Hypothalamus (tissue), 51 donors: ENCODE measurements at regions not wholly inside any gene's neighbourhood (a gene's known extent, or its start where the extent isn't known, plus 50 kb on each side); places are given as distances from the start of the nearest gene placed in this dataset.
"Not testable (repeated sequence)": the region's sequence is repeated elsewhere in the genome, so short reads cannot be mapped to it uniquely, and the experiment has no call there.

Source experiments
- DNase-seq, 51 donors: peaks; one replicate each; lab custom pipeline; 2025; lab: John Stamatoyannopoulos, UW

DNA sequence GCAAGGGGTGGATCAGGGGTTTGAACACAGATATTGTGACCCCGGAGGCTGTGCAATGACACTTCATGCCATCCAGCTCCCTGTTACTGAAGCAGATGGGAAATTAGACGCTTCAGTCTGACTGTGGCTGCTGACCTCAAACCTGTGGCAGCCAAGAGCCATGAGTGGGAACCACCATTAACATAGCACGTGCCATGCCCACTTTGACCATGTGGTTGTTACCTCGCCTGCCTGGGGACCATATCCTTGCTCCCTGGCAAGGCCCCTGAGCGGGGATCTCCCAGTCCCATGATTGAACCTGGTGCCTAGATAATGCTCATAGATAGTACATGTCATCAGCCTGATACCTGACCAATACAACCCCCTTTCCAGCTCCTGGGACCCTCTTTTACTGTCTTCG, 68.9 kb downstream of the CYP26B1 start:
- no peak for DNase-seq

DNA sequence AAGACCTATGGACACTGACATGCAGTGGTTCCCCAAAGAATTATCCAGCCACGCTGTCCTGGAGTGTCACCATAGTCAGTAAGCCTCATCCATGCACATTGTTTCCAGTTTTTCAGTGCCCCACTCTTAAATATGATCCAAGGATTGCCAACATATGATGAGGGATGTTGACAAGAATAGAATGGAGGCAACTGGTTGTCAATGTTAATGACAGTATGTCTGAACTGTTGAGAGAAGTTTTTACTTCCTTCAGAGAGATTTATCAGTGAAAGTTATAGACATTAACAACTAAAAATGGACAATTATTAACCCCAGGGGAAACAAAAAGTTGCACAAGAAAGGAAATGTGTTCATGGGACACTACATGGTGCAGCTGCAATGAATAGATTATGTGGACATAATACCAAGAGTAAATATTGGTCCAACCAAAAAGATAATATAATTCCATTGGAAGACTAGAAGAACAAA, 69.9 kb downstream of the CYP26B1 start:
- no peak for DNase-seq

DNA sequence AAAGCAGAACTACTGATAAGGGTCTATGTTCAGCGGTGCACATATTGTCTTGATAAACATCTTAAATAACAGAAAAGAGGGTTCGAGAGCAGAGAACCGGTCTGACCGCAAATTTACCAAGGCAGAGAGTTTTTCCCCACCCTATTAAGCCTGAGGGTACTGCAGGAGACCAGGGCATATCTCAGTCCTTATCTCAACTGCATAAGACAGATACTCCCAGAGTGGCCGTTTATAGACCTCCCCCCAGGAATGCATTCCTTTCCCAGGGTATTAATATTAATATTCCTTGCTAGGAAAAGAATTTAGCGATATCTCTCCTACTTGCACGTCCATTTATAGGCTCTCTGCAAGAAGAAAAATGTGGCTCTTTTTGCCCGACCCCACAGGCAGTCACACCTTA, 74.3 kb downstream of the CYP26B1 start:
- not testable (repeated sequence) for DNase-seq

DNA sequence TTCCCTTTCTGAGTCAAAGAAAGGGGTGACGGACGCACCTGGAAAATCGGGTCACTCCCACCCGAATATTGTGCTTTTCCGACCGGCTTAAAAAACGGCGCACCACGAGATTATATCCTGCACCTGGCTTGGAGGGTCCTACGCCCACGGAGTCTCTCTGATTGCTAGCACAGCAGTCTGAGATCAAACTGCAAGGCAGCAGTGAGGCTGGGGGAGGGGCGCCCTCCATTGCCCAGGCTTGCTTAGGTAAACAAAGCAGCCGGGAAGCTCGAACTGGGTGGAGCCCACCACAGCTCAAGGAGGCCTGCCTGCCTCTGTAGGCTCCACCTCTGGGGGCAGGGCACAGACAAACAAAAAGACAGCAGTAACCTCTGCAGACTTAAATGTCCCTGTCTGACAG, 83.5 kb downstream of the CYP26B1 start:
- not testable (repeated sequence) for DNase-seq

DNA sequence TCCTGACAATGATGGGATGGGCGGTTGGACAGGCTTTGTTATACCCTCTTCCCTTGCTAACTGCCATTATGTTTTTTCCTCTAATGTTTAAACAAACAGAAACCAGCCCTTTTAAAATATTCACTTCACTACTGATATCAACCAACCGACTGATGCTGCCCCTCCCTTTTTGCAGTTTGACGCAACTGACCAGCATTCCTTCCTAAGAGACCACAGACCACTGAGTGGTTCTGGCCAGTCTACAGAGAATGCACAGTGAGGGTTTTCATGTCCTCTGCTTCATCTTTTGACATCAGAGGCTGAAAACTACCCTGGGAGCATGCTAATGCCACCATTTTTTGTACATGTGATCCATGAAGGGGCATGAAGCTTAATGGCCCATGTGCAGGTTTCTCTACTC, 85.3 kb downstream of the CYP26B1 start:
- DNase-seq, result no peak

DNA sequence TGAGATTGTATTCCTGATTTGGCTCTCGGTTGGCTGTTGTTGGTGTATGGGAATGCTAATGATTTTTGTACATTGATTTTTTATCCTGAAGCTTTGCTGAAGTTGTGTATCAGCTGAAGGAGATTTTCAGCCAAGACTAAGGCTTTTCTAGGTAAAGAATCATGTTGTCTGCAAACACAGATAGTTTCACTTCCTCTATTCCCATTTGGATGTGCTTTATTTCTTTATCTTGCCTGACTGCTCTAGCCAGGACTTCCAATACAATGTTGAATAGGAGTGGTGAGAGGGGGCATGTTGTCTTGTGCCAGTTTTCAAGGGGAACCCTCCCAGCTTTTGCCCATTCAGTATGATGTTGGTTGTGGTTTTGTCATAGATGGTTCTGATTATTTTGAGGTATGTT, 90.4 kb downstream of the CYP26B1 start:
- no peak for DNase-seq

DNA sequence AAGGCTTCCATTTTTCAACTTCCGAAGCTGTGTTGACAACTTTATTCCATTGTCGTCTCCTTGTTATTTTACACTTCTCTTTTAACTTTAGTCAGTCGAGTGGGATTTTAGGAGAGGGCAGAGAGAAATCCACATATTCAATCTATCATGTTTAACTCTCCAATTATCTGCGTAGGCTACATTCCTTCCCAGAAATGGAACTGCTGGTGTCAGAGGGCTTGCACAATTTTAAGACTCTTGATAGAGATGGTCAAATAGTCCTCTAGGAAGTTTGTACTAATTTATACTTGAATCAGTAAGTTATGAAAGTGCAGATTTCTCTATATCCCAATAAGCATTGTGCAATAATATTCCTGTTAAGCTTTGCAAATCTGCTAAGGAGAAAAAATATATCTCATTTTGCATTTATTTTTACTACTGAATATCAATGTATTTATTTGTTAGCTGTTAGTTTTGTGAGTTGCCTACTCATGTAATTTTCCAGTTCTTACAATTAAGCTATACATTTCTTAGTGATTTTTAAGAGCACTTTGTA, 95.6 kb downstream of the CYP26B1 start:
- no peak for DNase-seq

DNA sequence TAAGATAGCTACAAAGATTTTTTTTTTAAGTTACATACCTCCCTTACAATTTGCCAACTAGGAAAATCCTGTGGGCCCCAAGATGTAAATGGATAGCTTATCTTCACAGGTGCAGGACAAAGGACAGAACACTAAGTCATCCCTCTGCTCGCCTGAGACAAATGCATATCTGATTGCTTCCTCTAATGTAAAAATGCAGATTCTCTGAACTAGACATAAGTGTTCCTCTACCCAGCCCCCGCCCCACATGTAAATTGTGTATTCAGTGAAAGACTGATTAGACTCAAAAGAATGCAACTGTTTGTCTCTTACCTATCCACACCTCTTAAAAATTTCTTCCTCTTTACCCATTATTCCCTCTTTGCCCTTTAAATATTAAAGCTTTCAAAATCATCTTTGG, 96.5 kb downstream of the CYP26B1 start:
- DNase-seq, result no peak

DNA sequence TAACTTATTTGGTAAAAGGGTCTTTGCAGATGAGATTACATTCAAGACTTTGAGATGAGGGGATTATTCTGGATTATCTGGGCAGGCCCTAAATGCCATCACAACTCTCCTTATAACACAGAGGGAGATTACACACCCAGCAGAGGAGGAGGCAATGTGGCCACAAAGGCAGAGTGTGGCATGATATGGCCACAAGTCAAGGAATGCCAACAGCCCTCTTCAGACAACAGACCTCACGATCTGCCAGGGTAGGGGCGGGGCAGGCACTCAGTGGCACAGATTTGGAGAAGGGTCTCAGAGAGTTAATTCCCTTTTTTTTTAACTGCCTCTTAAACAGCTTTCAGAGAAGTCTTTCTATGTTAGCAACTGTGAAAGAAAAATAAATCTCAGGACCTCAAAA, 96.9 kb downstream of the CYP26B1 start:
- no peak for DNase-seq

DNA sequence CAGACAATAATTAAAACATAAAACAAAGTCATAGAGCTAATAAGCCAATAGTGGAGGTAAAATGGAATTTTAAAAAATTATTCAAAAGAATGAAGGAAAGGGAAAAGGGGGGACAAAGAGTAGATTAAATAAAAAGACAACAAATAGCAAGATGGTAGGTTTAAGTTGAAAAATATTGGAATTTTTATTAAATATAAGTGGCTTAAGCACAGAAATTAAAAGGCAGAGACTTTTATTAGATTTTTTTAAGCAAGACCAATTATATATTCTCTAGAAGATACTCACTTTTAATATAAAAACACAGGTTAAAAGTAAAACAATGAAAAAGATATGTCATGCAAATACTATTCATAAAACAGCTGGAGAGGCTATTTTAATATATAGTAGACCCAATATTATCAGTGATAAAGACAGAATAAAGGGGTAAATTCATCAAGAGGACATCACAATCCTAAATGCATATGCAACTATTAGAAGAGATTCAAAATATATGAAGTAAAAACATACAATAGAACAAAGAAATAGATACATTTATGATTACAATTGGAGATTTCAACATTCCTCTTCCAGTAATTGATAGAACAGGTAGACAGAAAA, 98.7 kb downstream of the CYP26B1 start:
- DNase-seq, result no peak

DNA sequence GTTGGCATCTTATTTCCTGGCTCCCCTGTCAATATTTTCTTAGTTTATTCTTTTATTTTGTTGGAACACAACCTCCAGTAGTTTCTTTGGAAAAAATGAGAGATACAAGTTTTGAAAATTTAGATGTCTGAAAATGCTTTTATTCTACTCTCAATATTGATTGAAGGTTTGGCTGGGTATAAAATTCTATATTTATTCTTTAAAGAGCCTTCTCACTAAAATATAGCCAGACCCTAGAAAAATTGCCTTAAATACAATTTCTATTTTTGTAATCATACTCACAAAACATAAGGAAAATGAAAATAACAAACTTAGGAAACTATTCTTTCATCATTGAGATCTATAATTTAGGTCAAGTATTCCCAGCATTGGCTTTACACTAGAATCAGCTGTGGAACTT, 103.7 kb downstream of the CYP26B1 start:
- DNase-seq, result no peak

DNA sequence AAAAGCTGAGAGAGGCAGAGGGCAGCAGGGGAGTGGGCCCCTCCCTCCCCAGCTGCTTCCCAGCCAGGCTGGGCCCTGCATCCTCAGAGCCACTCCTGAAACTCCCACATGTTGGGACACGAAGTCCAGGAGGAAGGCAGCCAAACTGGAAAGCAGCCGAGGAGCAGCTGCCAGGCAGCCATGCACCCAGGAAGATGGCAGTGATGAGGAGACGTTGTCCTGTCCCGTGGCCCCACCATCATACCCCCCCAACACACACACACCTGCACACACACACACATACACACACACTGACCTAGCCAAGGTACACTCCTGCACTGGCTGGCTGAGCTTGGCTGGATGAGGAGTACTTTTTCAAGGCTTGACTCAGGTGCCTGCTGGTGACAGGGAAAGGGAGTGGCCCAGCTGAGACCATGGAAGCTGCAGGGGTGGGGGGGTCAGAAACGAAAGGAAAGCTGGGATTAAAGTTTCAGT, 106.0 kb downstream of the CYP26B1 start:
- no peak for DNase-seq

DNA sequence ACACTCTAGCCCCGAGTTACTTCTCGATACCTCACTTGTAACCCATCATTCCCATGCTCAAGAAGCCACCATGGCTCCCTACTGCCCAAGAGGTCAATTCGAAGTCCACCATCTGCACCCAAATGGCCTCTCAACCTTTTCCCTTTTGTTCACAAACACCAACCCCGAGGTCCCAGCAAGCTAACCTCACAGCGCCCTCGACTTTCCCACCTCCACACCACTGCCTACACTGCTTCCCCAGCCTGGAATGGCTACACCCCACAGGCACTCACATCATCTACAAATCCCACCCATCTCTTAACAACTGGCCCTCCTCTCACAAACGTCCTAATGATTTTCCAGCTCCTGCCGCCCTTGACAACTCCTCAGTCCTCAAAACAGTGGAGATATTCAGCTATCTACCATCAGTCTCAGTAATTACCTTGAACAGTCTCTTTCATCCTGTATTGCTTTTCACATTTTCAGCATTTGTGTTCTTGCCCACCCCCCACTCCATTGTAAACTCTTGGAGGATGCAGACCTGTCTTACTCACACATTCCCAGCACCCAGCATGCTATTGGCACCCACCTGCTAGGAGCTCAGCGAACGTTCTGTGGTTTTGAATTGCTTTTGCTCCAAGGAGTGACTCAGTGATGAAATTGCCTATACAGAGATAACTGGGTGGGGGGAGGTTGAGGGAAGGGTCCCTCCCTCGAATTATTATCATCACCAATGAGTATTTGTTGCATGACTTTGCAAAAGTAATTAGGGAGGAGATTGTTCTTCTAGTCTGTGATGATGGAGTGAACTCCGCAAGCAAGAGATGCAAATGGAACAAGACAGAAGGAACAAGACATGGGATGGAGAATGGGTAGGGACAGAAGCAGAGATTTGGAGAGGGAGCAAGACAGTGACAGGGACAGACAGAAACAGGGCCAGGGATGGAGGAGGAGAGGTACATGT, 106.8 kb downstream of the CYP26B1 start:
- DNase-seq, result no peak

DNA sequence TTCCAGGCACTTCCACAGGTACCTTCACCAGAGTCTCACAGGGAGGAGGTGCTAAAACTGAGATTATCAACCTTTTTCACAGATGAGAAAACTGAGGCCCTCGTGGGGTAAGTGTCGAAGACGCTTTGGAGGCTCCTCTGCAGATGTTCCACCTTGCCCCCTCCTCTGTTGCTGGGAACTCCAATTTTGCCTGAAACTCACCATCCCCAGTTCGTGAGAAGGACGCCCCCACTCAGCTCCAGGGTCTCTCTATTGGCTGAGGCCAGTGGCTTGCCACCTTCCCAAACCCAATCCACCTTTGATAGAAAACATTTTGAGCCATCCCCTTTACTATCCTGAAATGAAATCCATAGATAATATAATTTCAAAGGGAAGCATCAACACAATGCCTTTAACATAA, 109.1 kb downstream of the CYP26B1 start:
- DNase-seq, result no peak

DNA sequence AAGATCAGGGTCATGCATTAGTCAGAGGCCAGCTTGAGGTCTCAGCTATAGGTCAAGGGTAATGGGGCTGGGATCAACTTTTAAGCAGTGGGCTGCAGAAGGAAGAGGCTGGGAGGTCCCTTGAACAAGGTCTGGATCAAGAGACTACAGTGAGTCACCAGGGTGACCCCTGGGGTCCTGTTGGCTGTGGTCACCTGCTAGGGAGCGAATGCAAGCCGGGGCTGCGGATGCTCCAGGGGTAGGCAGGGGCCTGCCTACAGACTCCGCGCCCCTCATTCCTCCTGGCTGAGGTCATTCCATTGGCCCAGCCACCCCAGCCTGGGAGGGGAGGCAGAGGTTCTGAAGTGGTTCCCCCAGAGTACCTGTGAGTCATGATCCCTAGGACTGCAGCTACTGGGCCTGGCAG, 110.4 kb downstream of the CYP26B1 start:
- no peak for DNase-seq

DNA sequence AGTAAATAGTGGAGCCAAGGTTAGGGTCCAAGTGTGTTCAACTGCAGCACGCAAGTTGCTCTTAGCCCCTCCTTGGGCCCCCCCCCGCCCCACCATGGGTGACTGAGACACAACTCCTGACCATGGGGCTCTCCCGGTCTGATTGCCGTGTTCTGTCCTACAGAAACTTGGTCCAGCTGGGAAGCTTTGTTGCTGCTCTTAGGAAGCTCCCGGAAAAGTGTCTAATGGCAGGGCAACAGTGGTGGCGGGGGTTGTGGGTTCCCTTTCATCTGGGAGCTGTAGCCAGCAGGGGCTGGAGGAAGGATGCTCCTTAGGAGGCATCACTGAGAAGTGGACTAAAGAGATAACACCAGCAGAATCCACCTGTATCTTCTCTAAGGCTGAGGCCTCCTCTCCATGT, 111.1 kb downstream of the CYP26B1 start:
- no peak for DNase-seq

DNA sequence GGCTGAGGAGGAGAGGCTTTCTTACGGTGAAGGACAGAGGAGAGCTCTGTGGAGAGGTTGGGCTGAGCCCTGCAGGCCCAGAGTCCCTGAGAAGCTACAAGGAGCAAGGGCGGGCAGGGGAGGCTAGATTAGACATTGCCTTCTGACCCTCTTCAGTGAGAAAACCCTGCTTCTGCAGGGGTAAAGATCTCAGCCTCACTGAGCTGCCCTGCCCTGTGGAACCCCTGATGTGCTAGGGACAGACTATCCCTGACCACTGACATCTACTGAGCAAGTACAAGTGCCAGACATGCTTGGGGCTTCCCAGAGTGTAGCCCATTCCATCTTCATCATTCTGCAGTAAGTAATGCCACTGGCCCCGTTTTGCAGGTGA, 111.5 kb downstream of the CYP26B1 start:
- DNase-seq, result no peak

DNA sequence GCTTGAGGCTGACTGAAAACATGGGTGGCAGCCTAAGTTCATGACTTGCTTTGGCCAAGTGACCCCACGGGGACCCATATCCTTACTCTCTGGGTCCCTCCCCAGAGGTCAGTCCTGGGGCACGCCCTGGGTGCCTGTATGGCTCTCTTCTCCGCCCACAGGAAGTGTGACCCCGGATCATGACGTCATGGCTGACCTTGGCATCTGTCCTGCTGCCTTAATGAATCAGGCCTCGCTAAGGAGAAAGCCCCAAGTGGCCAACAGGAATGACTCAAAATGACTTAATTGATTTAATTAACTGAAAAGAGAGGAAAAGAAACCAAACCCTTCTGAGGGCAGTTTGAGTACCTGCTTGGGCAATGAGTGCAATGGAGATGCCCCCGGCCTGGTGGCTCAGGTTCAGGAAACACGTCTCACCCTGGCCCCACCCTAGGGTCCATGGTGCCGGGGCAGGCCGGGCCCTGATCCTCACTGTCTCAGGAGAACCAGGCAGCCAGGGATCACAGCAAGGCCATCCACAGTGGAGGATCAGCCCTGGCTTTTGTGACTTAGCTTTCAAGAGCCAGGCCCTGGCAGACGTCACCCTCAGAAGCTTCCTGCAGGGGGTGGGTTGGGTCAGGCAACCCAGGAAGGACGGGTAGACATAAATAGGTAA, 112.0 kb downstream of the CYP26B1 start:
- no peak for DNase-seq

DNA sequence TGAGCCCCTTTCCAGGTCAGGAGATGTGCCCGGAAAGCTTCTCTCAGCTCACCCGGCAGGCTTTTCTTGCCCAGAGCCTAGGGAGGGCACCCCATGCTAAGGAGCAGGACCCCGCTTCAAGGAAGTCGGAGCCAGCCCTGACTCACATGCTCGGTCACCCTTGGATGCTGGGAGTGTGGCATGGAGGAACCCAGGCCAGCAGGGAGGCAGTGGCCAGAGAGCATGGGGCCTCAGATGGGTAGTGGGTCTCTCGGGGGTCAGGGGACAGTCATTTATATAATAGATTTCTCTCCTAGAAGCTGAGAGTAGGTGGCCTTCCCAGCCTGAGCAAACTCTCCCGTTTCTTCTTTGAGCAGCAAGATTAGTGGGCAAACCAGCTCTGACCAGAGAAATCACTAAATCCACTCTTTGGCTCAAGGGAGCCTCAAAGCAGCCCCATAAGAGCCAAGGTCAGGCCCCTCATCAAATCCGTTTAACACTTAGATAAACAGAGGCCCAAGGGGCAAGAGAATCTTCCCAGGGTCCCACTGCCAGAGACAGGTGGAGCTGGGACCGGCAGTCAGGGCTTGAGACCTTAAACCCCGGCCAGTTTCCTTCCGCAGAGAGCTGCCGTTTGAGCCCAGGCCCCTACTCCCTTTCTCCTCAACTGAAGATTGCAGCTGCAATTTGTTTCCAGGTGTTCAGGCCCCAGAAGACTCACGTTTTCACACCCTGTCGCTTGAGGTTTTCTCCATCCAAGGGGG, 113.1 kb downstream of the CYP26B1 start:
- no peak for DNase-seq

DNA sequence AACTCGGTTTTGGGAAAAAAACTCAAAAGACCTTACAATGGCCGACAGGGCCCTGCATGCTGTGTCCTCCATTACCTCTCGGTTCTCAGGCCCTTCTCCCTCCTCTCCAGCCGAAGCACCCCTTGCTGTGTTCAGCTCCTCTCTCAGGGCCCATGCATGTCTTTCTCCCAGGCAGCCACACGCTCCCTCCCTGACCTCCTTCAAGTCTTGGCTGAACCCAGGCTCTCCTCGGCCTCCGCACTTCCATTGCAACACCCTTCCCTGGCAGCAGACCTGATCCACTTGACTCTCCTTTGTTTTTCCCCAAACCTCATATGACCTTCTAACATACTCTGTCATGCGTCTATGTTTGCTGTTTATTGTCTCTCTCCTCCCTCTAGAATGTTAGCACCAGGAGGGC, 114.0 kb downstream of the CYP26B1 start:
- DNase-seq, result no peak
